Brain microvascular endothelial cell (primary cell): ENCODE measurements at regions not wholly inside any gene's neighbourhood (a gene's known extent, or its start where the extent isn't known, plus 50 kb on each side); places are given as distances from the start of the nearest gene placed in this dataset.
A peak's percentile ranks its signal among the peaks of the same experiment; 100 is the strongest.

Experiments used
- DNase-seq: peaks from one replicate; pipeline ENCODE4 v3.0.0-alpha.2; 2020
- H3K27ac ChIP-seq: fragments of 250-450 bp; sonication (Bioruptor Pico); 2 replicates; pipeline ENCODE4 v1.5.1; 2020; ENCODE audit warnings: mild to moderate bottlenecking, moderate library complexity
- H3K27me3 ChIP-seq: fragments of 250-450 bp; sonication (Bioruptor Pico); replicated peaks from 2 replicates; pipeline ENCODE4 v1.5.1; 2020; ENCODE audit warnings: mild to moderate bottlenecking
- H3K36me3 ChIP-seq: fragments of 250-450 bp; sonication (Bioruptor Pico); replicated peaks from 2 replicates; pipeline ENCODE4 v1.5.1; 2020; ENCODE audit warnings: mild to moderate bottlenecking
- H3K4me3 ChIP-seq: 2 replicates; pipeline ENCODE4 v1.5.1; 2011; ENCODE audit warnings: low read depth, mild to moderate bottlenecking, control low read depth, low read length, moderate library complexity
- CTCF ChIP-seq: IDR thresholded peaks from 2 replicates; pipeline ENCODE4 v1.5.1; 2011; ENCODE audit warnings: low read depth, mild to moderate bottlenecking, moderate library complexity, low read length, control low read depth, inconsistent platforms; ENCODE audit errors: missing control alignments
- in situ Hi-C: cut with HindIII; loops from 2 replicates; pipeline ENCODE4 v1.10.0; 2017; ENCODE audit warnings: low sequenced_read_pairs, low pct_ligation_motif_present

GRCh38 chrX:46034868-46035267, 510.4 kb downstream of the ZNF674 start:
- no peaks in the 10 kb centered on the region for H3K36me3 ChIP-seq
- no peaks in the 10 kb centered on the region for H3K27me3 ChIP-seq
- DNase-seq, result no peak
- H3K27ac ChIP-seq, result no peak overlapping the region
- no peak overlapping the region for H3K4me3 ChIP-seq
- in situ Hi-C loops, result no loop called here
- no peak for TF ChIP-seq CTCF

DNA sequence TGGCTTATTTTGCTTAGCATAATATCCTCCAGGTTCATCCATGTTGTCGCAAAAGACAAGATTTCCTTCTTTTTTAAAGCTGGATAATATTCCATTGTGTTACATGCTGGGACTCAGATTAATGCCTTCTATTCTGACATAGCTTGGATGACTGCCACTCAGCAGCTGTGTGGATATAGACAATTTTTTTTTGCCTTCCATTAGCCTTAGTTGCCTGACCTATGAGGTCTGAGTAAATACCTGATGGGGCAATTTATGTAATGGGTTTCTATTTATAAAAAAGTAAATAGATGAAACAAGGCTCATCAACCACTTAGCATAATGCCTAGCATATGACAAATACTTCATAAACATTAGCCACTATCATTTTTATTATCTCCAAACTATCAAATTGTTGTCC, 515.4 kb downstream of the ZNF674 start:
- Histone ChIP-seq H3K27ac (no peak overlapping the region), H3K27me3 (no peaks in the 10 kb centered on the region), H3K36me3 (no peaks in the 10 kb centered on the region), H3K4me3 (no peak overlapping the region)
- in situ Hi-C loops, result no loop called here
- no peak for DNase-seq
- TF ChIP-seq CTCF, result no peak

DNA sequence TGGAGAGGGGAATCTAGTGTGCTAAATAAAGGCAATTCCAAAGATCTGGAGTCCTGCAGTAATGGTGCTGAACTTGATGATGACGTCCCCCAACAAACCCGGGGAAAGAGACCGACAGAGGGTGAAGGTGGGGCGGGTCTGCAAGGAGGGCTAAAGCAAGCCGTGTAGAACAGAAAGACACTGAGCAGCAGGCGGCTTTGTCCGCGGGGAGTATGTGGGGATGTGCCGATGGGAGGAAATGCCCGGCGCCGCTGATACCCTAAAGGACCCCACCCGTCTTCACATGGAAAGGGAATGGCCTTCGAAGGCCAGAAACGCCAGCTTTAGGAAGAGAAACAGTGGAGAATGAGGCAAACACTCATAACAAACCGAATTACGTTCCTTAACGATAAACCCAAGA, 528.9 kb downstream of the ZNF674 start:
- Histone ChIP-seq H3K4me3 (no peak overlapping the region), H3K27me3 (no peaks in the 10 kb centered on the region), H3K27ac (no peak overlapping the region), H3K36me3 (no peaks in the 10 kb centered on the region)
- in situ Hi-C loops, result no loop called here
- DNase-seq, result no peak
- no peak for TF ChIP-seq CTCF

- no peak for TF ChIP-seq CTCF
- in situ Hi-C loops, result no loop called here
- no peak overlapping the region for H3K27ac ChIP-seq
- H3K27me3 ChIP-seq, result no peaks in the 10 kb centered on the region
- H3K4me3 ChIP-seq, result no peak overlapping the region
- DNase-seq, result no peak
- no peaks in the 10 kb centered on the region for H3K36me3 ChIP-seq
Observed at GRCh38 chrX:46015653-46016052, 529.6 kb downstream of the ZNF674 start.

DNA sequence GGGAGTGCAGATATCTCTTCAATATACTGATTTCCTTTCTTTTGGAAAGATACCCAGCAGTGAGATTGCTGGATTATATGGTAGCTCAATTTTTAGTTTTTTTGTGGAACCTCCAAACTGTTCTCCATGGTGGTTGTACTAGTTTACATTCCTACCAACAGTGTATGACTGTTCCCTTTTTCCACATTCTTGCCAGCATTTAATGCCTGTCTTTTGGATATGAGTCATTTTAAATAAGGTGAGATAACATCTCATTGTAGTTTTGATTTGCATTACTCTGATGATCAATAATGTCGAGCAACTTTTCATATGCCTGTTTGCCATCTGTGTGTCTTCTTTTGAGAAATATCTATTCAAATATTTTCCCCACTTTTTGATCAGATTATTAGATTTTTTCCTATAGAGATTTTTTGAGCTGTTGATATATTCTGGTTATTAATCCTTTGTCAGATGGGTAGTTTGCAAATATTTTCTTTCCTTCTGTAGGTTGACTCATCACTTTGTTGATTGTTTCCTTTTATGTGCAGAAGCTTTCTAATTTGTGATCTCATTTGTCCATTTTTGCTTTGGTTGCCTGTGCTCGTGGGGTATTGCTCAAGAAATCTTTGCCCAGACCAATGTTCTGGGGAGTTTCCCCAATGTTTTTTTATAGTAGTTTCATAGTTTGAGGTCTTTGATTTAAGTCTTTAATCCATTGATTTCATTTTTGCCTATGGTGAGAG, 552.7 kb downstream of the ZNF674 start:
- no peak for DNase-seq
- Histone ChIP-seq H3K4me3 (no peak overlapping the region), H3K36me3 (no peaks in the 10 kb centered on the region), H3K27me3 (no peaks in the 10 kb centered on the region), H3K27ac (no peak overlapping the region)
- in situ Hi-C loops, result no loop called here
- no peak for TF ChIP-seq CTCF

DNA sequence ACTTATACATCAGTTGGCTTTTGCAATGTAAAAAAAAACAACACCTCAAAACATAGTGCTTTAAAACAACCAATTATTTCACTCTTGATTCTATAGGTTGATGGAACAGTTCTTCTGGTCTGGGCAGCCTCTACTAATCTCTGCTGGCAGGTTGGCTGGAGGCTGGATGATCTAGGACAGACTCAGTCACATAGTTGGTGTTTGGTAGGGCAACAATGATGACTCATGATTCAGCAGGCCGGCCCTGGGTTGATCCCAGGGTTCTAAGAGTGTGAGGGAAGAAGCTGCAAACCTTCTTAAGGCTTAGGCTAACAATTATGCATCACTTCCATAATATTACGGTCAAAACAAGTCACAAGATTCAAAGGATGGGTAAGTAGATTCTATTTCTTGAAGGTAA, 558.2 kb downstream of the ZNF674 start:
- H3K27me3 ChIP-seq, result no peaks in the 10 kb centered on the region
- DNase-seq, result peak; percentile 19
- no peak for TF ChIP-seq CTCF

More for the DNA sequence above, 558.2 kb downstream of the ZNF674 start:
- H3K4me3 ChIP-seq, result no peak overlapping the region
- H3K27ac ChIP-seq, result no peak overlapping the region
- in situ Hi-C loops, result no loop called here
- no peaks in the 10 kb centered on the region for H3K36me3 ChIP-seq
